Posterior vena cava (tissue), 2 donors: ENCODE measurements at regions not wholly inside any gene's neighbourhood (a gene's known extent, or its start where the extent isn't known, plus 50 kb on each side); places are given as distances from the start of the nearest gene placed in this dataset.
"Not testable (repeated sequence)": the region's sequence is repeated elsewhere in the genome, so short reads cannot be mapped to it uniquely, and the experiment has no call there.

Source experiments
- DNase-seq: peaks from one replicate; pipeline ENCODE4 v3.0.0-alpha.2; 2020; ENCODE audit warnings: low spot score
- intact Hi-C, 2 donors: fragments of 100-400 bp; cut with DNase I; formaldehyde crosslinking; loops; one replicate each; pipeline versions ENCODE4 v1.14.1 to v1.14.2; 2022 to 2023
- donor health status: DM: yes; HTN: yes; CAD: no.
- donor health status: DM: yes; HTN: yes; CAD: no.

DNA sequence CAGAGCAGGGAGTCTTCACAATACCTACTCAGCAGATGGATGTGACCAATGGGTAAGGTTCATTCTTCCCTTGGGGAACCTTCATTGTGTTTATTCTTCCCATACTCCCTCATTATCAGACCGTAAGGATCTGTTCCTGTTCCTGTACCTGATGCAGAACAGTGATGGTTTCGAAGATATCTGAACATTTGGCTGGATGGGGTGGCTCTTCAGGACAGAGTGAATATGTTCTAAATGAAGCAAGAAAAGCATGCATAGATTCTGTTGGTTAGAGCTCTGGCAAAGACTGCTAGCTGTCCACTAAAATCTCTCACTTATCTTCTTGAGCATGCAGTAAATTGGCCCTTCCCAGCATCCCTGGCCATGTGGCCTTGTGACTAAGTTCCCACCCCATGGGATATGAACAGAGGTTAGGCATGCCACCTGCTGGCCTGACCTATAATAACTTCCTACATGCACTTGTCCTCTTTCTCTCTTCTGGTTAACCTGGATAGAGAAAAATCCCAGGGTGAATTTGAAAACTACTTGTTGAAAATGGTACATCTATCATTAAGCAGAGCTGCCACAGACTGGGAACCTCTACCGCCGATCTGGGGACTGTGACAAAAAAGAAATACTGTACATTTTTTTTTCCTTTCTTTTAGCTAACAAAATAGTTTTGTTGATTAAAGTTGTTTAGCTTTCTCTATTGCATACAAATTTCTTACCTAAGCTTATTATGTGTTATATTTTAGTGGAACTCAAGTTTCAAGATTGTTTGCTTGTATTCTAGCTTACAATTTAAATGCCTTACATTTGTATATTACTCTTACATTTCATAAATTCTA is 60.0 kb upstream of the BANK1 start:
- intact Hi-C loops = no loop called here
- DNase-seq = peak; percentile 82

- no peak for DNase-seq
- intact Hi-C loops = no loop called here
These were observed 63.3 kb upstream of the BANK1 start for GRCh38 chr4:101727238-101727637.

DNA sequence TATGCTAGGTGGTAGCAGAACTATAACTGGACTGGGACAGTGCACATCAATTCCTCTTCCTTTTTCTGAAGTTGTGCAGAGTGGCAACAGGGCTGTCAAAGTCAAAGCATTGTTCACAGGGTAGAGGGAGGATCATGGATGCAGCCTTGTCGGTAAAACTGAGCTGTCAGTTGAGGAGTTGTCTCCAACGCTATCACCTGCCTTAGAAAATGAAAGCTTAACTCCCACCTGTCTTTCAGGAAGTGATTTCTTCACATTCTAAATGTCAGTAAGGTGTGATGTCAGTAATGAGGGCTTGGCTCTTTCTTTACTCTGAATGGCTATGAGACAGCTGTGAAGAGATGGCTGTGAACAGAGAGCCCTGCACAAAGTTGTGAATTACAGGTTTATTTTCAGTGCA is 66.4 kb upstream of the BANK1 start:
- DNase-seq = no peak
- intact Hi-C loops = no loop called here

DNA sequence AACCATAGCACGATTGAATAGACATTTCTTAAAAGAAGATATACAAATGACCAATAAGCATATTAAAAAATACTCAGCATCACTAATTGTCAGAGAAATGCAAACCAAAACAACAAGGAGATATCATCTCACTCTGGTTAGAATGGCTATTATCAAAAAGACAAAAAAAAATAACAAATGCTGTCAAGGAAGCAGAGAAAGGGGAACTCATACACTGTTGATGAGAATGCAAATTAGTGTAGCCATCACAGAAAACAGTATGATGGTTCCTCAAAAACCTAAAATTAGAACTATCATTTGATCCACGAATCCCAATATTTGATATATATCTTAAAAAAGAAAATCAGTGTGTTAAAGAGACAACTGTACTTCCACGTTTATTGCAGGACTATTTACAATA is 71.7 kb upstream of the BANK1 start:
- no peak for DNase-seq
- intact Hi-C loops = no loop called here

- no peak for DNase-seq
- intact Hi-C loops = no loop called here
These were observed 78.8 kb upstream of the BANK1 start for GRCh38 chr4:101711590-101712260.

- intact Hi-C loops = no loop called here
These were observed 79.7 kb upstream of the BANK1 start for GRCh38 chr4:101710806-101711205.

GRCh38 chr4:101708293-101709039 is 82.1 kb upstream of the BANK1 start:
- intact Hi-C loops = no loop called here
- no peak for DNase-seq

More at GRCh38 chr4:101710806-101711205, 79.7 kb upstream of the BANK1 start:
- DNase-seq = no peak

GRCh38 chr4:101707596-101707995 is 82.9 kb upstream of the BANK1 start:
- intact Hi-C loops = no loop called here
- no peak for DNase-seq

DNA sequence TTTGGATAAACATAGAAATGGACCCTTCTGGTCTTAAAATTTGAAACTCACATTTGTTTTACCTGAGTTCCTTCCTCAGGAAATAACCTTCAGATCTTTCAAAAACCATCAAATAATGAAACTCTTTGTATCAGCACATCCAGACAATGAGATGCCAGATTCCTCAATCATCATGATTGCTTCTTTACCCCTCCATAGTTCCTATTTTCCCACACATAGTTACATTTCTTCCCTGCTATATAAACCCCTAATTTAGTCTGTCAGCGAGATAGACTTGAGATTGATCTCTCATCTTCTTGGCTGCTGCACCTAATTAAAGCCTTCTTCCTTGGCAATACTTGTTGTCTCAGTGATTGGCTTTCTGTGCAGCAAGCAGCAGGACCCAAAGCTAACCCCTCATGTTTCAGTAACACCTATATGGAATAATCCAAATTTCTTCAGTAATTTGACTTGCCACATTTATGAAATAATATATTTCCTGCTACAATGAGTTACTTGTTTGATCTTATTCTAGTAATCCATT is 83.9 kb upstream of the BANK1 start:
- DNase-seq = no peak
- intact Hi-C loops = no loop called here

- DNase-seq = no peak
- intact Hi-C loops = no loop called here
These were observed 89.0 kb upstream of the BANK1 start for GRCh38 chr4:101701551-101701950.

DNA sequence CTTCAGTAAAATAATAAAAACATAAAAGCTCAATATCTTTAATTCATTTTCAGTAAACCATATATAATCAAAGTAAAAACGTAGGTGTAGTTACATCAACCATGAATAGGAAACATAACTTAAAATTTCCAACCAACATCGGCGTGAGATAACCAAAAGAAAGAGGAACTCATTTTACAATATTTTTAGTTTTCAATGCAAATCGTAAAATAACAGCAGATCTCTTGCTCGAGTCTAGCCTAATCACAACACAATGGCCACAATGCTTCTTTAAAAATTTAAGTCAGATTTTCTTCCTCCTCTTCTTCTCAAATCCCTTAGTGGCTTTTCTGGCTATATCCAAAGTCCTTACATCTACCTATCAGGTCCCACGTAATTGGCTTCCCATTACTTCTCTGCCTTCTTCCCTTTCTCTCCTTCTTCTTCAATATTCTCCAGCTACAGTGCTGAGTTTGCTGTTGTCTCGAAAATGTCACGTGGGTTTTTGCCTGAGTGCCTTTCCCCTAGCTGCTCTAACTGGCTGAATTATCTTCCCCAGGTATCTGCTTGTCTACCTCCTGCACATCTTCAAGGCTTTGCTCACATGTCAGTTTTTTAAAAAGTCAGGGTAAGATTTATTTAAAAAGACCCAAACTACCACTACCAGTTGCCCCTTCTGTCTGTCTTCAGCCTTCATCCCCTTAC is 90.9 kb upstream of the BANK1 start:
- intact Hi-C loops = no loop called here

GRCh38 chr4:101697266-101697665 is 93.3 kb upstream of the BANK1 start:
- intact Hi-C loops = no loop called here
- no peak for DNase-seq

More for the DNA sequence above, 90.9 kb upstream of the BANK1 start:
- DNase-seq = no peak

GRCh38 chr4:101696276-101697010 is 94.1 kb upstream of the BANK1 start:
- DNase-seq = no peak
- intact Hi-C loops = no loop called here

GRCh38 chr4:101695176-101695575 is 95.4 kb upstream of the BANK1 start:
- intact Hi-C loops = no loop called here
- DNase-seq = no peak

DNA sequence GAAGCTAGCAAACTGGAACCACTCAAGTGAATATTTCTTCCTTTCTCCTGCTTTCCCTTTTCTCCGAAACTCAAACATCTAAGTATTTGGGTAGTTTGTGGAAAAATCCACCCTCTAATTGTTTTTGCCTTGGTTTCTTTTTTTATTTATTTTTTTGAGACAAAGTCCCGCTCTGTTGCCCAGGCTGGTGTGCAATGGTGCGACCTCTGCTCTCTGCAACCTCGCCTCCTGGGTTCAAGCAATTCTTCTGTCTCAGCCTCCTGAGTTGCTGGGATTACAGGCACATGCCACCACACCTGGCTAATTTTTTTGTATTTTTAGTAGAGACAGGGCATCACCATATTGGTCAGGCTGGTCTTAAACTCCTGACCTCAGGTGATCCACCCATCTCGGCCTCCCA is 96.1 kb upstream of the BANK1 start:
- DNase-seq, intact Hi-C loops: not testable (repeated sequence)

- intact Hi-C loops = no loop called here
- DNase-seq = no peak
These were observed 96.6 kb upstream of the BANK1 start for GRCh38 chr4:101693842-101694398.

GRCh38 chr4:101689220-101689619 is 101.3 kb upstream of the BANK1 start:
- intact Hi-C loops = no loop called here
- DNase-seq = no peak

DNA sequence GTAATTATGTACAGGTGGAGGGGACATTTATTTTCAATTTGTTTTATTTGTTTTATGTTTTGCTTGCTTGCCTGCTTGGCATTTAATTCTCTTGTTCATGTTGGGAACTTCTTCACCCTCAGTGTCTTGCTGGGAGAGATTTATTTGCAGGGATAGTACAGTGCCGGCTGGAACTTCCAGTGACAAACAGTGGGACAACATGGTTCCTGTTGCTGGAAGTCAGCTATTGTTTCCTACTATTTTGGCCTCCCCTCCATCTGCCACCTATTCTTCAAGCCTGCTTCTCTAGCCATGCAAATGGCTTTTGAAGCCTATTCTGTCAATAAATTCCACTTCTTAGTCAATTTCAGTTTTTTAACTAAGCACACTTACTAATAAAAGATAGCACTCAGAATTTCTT is 105.4 kb upstream of the BANK1 start:
- intact Hi-C loops = no loop called here

DNA sequence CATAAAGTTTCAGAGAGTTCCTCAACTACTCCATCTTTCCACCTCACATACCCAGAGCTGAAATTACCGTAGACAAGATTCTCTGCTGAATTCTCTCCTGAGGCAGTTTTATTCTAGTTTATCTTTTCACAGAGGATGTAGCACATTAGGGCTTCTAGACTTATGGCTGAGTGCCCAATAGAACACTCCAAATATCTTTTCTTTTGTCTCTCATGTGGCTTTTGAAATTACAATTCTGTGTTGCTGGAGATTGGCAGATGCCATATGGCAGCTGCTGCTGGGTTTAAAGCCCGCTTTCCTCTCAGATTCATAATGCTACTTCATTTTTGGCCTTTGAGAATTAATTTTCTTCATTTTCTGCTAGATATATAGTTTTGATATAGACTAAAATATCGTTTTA is 107.6 kb upstream of the BANK1 start:
- intact Hi-C loops = no loop called here
- DNase-seq = no peak

More for the DNA sequence above, 105.4 kb upstream of the BANK1 start:
- no peak for DNase-seq
